ENCODE measurements at regions not wholly inside any gene's neighbourhood (a gene's known extent, or its start where the extent isn't known, plus 50 kb on each side); places are given as distances from the start of the nearest gene placed in this dataset.

- Histone ChIP-seq H3K27me3 (no peaks in the 10 kb centered on the region), H3K9me3 (peaks cover 0 to 17% (median 0%) of the 10 kb centered on the region in 3 donors), H3K4me1 (no peaks in the 10 kb centered on the region), H3K36me3 (replicated peaks in 1 of 2; ENCODE audit: insufficient read depth in 1 of 2, low read depth in 2 of 2) (no peaks in the 10 kb centered on the region), H3K4me3 (no peak overlapping the region), H3K27ac (no peak overlapping the region)
- ATAC-seq (no peak), DNase-seq (no peak)
- 72 to 80% methylated on average over 4 of the region's 4 CpGs for WGBS, 2 donors
- intact Hi-C loops (cut with DNase I): no loop called here
- TF ChIP-seq POLR2A (IDR thresholded peaks at IDR 0.05) (no peak), CTCF (IDR thresholded peaks at IDR 0.05) (no peak)
These were observed 62.0 kb upstream of the ARHGAP42 start for GRCh38 chr11:100625041-100625440.

DNA sequence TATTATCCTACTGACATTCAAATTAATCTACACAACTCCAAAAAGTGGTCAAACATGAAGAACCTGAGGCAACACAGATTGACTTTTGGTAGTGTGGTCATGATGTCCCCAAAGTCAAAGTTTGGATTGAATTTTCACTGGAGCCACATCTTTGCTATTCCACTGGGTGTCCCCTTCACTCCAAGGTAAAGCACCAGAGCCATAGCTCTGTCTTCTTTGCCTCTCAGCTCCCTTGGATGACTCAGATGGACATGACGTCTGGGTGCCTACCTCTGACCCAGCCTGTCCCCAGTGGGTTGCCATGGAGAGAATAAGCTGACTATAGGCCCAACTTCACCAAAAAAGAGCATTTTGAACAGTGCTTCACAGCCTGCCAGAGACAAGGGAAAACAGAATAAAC lies 57.4 kb upstream of the ARHGAP42 start:
- WGBS, 2 donors: 60 to 82% methylated on average over 1 of the region's 1 CpG
- ATAC-seq: no peak
- TF ChIP-seq POLR2A (IDR thresholded peaks at IDR 0.05) (no peak), CTCF (IDR thresholded peaks at IDR 0.05) (no peak)
- H3K27me3 ChIP-seq: no peaks in the 10 kb centered on the region
- H3K4me1 ChIP-seq: peaks cover 5% of the 10 kb centered on the region
- H3K36me3 ChIP-seq (replicated peaks in 1 of 2; ENCODE audit: insufficient read depth in 1 of 2, low read depth in 2 of 2): no peaks in the 10 kb centered on the region
- no peak overlapping the region for H3K27ac ChIP-seq
- no peak overlapping the region for H3K4me3 ChIP-seq
- no peak for DNase-seq
- intact Hi-C loops (cut with DNase I): no loop called here
- no peaks in the 10 kb centered on the region for H3K9me3 ChIP-seq

- no peak for ATAC-seq
- Histone ChIP-seq H3K36me3 (replicated peaks in 1 of 2; ENCODE audit: insufficient read depth in 1 of 2, low read depth in 2 of 2) (no peaks in the 10 kb centered on the region), H3K4me3 (no peak overlapping the region), H3K9me3 (no peaks in the 10 kb centered on the region), H3K4me1 (peaks cover 5% of the 10 kb centered on the region), H3K27ac (no peak overlapping the region), H3K27me3 (no peaks in the 10 kb centered on the region)
- 84 to 85% methylated on average over 2 of the region's 2 CpGs for WGBS, 2 donors
- DNase-seq: no peak
- intact Hi-C loops (cut with DNase I): no loop called here
- TF ChIP-seq POLR2A (IDR thresholded peaks at IDR 0.05): no peak
- no peak for TF ChIP-seq CTCF (IDR thresholded peaks at IDR 0.05)
These were observed 56.2 kb upstream of the ARHGAP42 start for GRCh38 chr11:100630898-100631297.

DNA sequence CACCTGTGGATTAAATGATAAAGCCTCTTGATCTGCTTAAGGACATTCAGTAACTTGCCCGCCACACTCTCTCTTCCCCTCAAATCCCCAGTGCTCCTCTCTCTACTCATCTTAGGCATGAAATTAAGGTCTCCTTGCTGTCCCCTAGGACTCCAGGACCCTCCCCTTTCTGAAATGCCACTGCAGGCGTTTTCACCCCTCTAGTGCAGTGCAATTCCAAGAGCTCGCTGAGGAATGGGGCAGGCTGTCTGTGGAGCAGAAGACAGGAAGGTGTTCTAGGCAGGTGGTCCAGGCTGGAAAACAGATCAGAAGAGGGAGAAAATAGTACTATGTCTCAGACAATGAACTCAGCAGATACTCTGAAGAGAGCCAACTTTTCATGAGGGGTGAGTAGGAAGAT lies 55.8 kb upstream of the ARHGAP42 start:
- no peak for DNase-seq
- Histone ChIP-seq H3K4me3 (no peak overlapping the region), H3K27me3 (no peaks in the 10 kb centered on the region), H3K36me3 (replicated peaks in 1 of 2; ENCODE audit: insufficient read depth in 1 of 2, low read depth in 2 of 2) (no peaks in the 10 kb centered on the region), H3K4me1 (peaks cover 5% of the 10 kb centered on the region), H3K27ac (no peak overlapping the region), H3K9me3 (no peaks in the 10 kb centered on the region)
- ATAC-seq: no peak
- intact Hi-C loops (cut with DNase I): no loop called here
- WGBS, 2 donors: 76 to 81% methylated on average over 3 of the region's 3 CpGs
- TF ChIP-seq CTCF (IDR thresholded peaks at IDR 0.05): no peak

GRCh38 chr11:100632941-100633452 lies 54.1 kb upstream of the ARHGAP42 start:
- H3K27ac ChIP-seq: peak overlapping the region in 1 of 4 donors; percentile 9
- no peaks in the 10 kb centered on the region for H3K36me3 ChIP-seq (replicated peaks in 1 of 2; ENCODE audit: insufficient read depth in 1 of 2, low read depth in 2 of 2)
- H3K27me3 ChIP-seq: no peaks in the 10 kb centered on the region
- ATAC-seq (peak; percentile 45), DNase-seq (peak; percentile 42 to 70 (median 56))
- H3K9me3 ChIP-seq: no peaks in the 10 kb centered on the region
- intact Hi-C loops (cut with DNase I): no loop called here
- no peak overlapping the region for H3K4me3 ChIP-seq
- 20 to 27% methylated on average over 5 of the region's 5 CpGs for WGBS, 2 donors
- H3K4me1 ChIP-seq: peaks cover 5% of the 10 kb centered on the region
- TF ChIP-seq POLR2A (IDR thresholded peaks at IDR 0.05) (no peak), CTCF (IDR thresholded peaks at IDR 0.05) (no peak)
